H1 (cell line): ENCODE measurements at regions not wholly inside any gene's neighbourhood (a gene's known extent, or its start where the extent isn't known, plus 50 kb on each side); places are given as distances from the start of the nearest gene placed in this dataset.

Experiments
- ATF3 ChIP-seq: IDR thresholded peaks from 2 replicates; pipeline ENCODE4 v1.6.1; 2011; ENCODE audit warnings: low read depth, mild to moderate bottlenecking, low read length; ENCODE audit not compliant: insufficient read depth
- EZH2 ChIP-seq: fragments of 200-600 bp; sonication (generic); IDR thresholded peaks from 2 replicates; pipeline ENCODE4 v1.7.1; 2012; ENCODE audit warnings: low read depth, mild to moderate bottlenecking, moderate library complexity, low read length, inconsistent platforms; ENCODE audit not compliant: severe bottlenecking
- HDAC2 ChIP-seq, 2 experiments: fragments of 300-600 bp in 1 of 2; sonication (generic) in 1 of 2; IDR thresholded peaks; 2 replicates each; pipeline ENCODE4 v1.6.1; 2011 to 2012; ENCODE audit warnings: low read depth in 2 of 2, low read length in 2 of 2, mild to moderate bottlenecking in 2 of 2, moderate library complexity in 2 of 2, borderline replicate concordance in 1 of 2, inconsistent platforms in 1 of 2
- HDAC6 ChIP-seq: IDR thresholded peaks from one replicate; pipeline ENCODE4 v1.7.1; 2012; ENCODE audit warnings: low read depth, mild to moderate bottlenecking, inconsistent platforms, low read length, moderate library complexity
- JUN ChIP-seq: IDR thresholded peaks from 2 replicates; pipeline ENCODE4 v1.6.1; 2011; ENCODE audit warnings: low read depth, mild to moderate bottlenecking, improper control_type of control experiment, low read length
- MAFK ChIP-seq: IDR thresholded peaks from 2 replicates; pipeline ENCODE4 v1.6.1; 2012; ENCODE audit warnings: low read depth, mild to moderate bottlenecking, improper control_type of control experiment, low read length
- POLR2AphosphoS5 ChIP-seq: IDR thresholded peaks from 2 replicates; pipeline ENCODE4 v1.6.1; 2011; ENCODE audit warnings: low read depth, low read length
- RFX5 ChIP-seq: IDR thresholded peaks from 2 replicates; pipeline ENCODE4 v1.6.1; 2011; ENCODE audit warnings: low read depth, low read length, improper control_type of control experiment, borderline replicate concordance
- RNF2 ChIP-seq: fragments of 200-900, 300-1000 bp; sonication (generic); IDR thresholded peaks from 2 replicates; pipeline ENCODE4 v1.7.1; 2016; ENCODE audit warnings: borderline replicate concordance, low read depth, mild to moderate bottlenecking, antibody characterized with exemption, low read length; ENCODE audit not compliant: poor library complexity, severe bottlenecking; ENCODE audit errors: missing control alignments
- TEAD4 ChIP-seq: IDR thresholded peaks from 2 replicates; pipeline ENCODE4 v1.6.1; 2012; ENCODE audit warnings: low read depth, low read length, inconsistent platforms, mixed read lengths
- TF ChIP-seq, protein P1 (sequence below), 3 experiments: IDR thresholded peaks; 1 replicate in 2 of 3; 2 replicates in 1 of 3; pipeline versions ENCODE4 v1.5.1 to v1.6.1; 2011; ENCODE audit warnings: low read length in 3 of 3, mild to moderate bottlenecking in 3 of 3, inconsistent platforms in 2 of 3, low read depth in 1 of 3, moderate library complexity in 1 of 3; ENCODE audit not compliant: insufficient read depth in 1 of 3; ENCODE audit errors: control extremely low read depth in 1 of 3

- TF ChIP-seq, protein P1, sequence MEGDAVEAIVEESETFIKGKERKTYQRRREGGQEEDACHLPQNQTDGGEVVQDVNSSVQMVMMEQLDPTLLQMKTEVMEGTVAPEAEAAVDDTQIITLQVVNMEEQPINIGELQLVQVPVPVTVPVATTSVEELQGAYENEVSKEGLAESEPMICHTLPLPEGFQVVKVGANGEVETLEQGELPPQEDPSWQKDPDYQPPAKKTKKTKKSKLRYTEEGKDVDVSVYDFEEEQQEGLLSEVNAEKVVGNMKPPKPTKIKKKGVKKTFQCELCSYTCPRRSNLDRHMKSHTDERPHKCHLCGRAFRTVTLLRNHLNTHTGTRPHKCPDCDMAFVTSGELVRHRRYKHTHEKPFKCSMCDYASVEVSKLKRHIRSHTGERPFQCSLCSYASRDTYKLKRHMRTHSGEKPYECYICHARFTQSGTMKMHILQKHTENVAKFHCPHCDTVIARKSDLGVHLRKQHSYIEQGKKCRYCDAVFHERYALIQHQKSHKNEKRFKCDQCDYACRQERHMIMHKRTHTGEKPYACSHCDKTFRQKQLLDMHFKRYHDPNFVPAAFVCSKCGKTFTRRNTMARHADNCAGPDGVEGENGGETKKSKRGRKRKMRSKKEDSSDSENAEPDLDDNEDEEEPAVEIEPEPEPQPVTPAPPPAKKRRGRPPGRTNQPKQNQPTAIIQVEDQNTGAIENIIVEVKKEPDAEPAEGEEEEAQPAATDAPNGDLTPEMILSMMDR (IDR thresholded peaks at IDR 0.05; ENCODE audit: control extremely low read depth in 1 of 3, insufficient read depth in 1 of 3, low read depth in 1 of 3, low read length in 3 of 3): no peak
- no peak for TF ChIP-seq JUN
- no peak for TF ChIP-seq RFX5
- TF ChIP-seq POLR2AphosphoS5: no peak
- TF ChIP-seq ATF3: no peak
- TF ChIP-seq EZH2: no peak
- no peak for TF ChIP-seq RNF2
- no peak for TF ChIP-seq TEAD4
- no peak for TF ChIP-seq MAFK
- no peak for TF ChIP-seq HDAC2 (IDR thresholded peaks at IDR 0.05; ENCODE audit: borderline replicate concordance in 1 of 2, low read depth in 2 of 2, low read length in 2 of 2)
- no peak for TF ChIP-seq HDAC6
Observed at GRCh38 chr1:209526137-209526536, 57.4 kb upstream of the CAMK1G start.
